GM12875 (cell line): ENCODE measurements at regions not wholly inside any gene's neighbourhood (a gene's known extent, or its start where the extent isn't known, plus 50 kb on each side); places are given as distances from the start of the nearest gene placed in this dataset.
"Not testable (repeated sequence)": the region's sequence is repeated elsewhere in the genome, so short reads cannot be mapped to it uniquely, and the experiment has no call there.

Experiments
- H3K4me3 ChIP-seq: one replicate; pipeline ENCODE4 v1.5.1; 2011; ENCODE audit warnings: low read depth, low read length, control low read depth
- CTCF ChIP-seq: IDR thresholded peaks from 2 replicates; pipeline ENCODE4 v1.5.1; 2011; ENCODE audit warnings: low read depth, mild to moderate bottlenecking, control low read depth, inconsistent platforms, low read length, moderate library complexity, borderline replicate concordance; ENCODE audit not compliant: insufficient read depth

- H3K4me3 ChIP-seq: no peak overlapping the region
- TF ChIP-seq CTCF: no peak
Observed at GRCh38 chr12:73136386-73136785, 864.2 kb downstream of the TRHDE start.

- H3K4me3 ChIP-seq: not testable (repeated sequence)
Observed at GRCh38 chr12:73139642-73140041, 867.5 kb downstream of the TRHDE start.

- TF ChIP-seq CTCF: no peak
- H3K4me3 ChIP-seq: no peak overlapping the region
Observed at GRCh38 chr12:73158341-73158740, 886.2 kb downstream of the TRHDE start.

- TF ChIP-seq CTCF: no peak
- no peak overlapping the region for H3K4me3 ChIP-seq
Observed at GRCh38 chr12:73159954-73160353, 887.8 kb downstream of the TRHDE start.

- no peak for TF ChIP-seq CTCF
- H3K4me3 ChIP-seq: no peak overlapping the region
Observed at GRCh38 chr12:73161970-73162369, 889.8 kb downstream of the TRHDE start.

- no peak overlapping the region for H3K4me3 ChIP-seq
- TF ChIP-seq CTCF: no peak
Observed at GRCh38 chr12:73180734-73181133, 908.6 kb downstream of the TRHDE start.

GRCh38 chr12:73181244-73181643 lies 909.1 kb downstream of the TRHDE start:
- TF ChIP-seq CTCF: no peak
- H3K4me3 ChIP-seq: no peak overlapping the region

GRCh38 chr12:73185403-73185802 lies 913.2 kb downstream of the TRHDE start:
- H3K4me3 ChIP-seq: no peak overlapping the region
- no peak for TF ChIP-seq CTCF
